IMR-90 (cell line): ENCODE measurements at regions not wholly inside any gene's neighbourhood (a gene's known extent, or its start where the extent isn't known, plus 50 kb on each side); places are given as distances from the start of the nearest gene placed in this dataset.

ENCODE experiments used
- ATAC-seq: fragments of 200-7000 bp; cut with Tn5 transposase; 2 replicates; pipeline ENCODE4 v1.9.1; 2020; ENCODE audit warnings: low read depth, mild to moderate bottlenecking, moderate library complexity
- BruUV-seq: library from RNA; stranded (reverse); fragments of 400-500 nt; replicated peaks from 2 replicates; lab custom pipeline; 2021; lab: Mats Ljungman, UMichigan
- CTCF ChIA-PET: fragments of 300-600 bp; formaldehyde crosslinking; extraction: SDS; loops from one replicate; lab custom pipeline; 2021; ENCODE audit warnings: antibody characterized with exemption; lab: Yijun Ruan, JAX
- POLR2A ChIA-PET: fragments of 300-600 bp; sonication (Branson Sonifier 250); formaldehyde crosslinking; loops from one replicate; lab custom pipeline; 2022; ENCODE audit warnings: antibody characterized with exemption; ENCODE audit not compliant: unreplicated experiment; lab: Charles Lee
- DNase-seq: peaks from one replicate; pipeline ENCODE4 v3.0.0; 2013
- H2AFZ ChIP-seq: replicated peaks from 2 replicates; pipeline ENCODE3; 2013; ENCODE audit warnings: low read length, mild to moderate bottlenecking; ENCODE audit not compliant: poor library complexity
- H2AK5ac ChIP-seq: 2 replicates; pipeline ENCODE4 v1.6.1; 2013; ENCODE audit warnings: low read depth, low read length, inconsistent platforms
- H2AK9ac ChIP-seq: replicated peaks from 2 replicates; pipeline ENCODE3; 2013; ENCODE audit warnings: mild to moderate bottlenecking, low read depth, low read length, moderate library complexity; ENCODE audit not compliant: poor library complexity
- H2BK120ac ChIP-seq: 2 replicates; pipeline ENCODE4 v1.6.1; 2013; ENCODE audit warnings: low read depth, low read length, inconsistent platforms
- H2BK15ac ChIP-seq: 3 replicates; pipeline ENCODE4 v1.6.1; 2013; ENCODE audit warnings: low read depth, low read length, inconsistent platforms
- H2BK20ac ChIP-seq: 2 replicates; pipeline ENCODE4 v1.6.1; 2013; ENCODE audit warnings: low read depth, mild to moderate bottlenecking, inconsistent platforms, low read length, moderate library complexity
- H2BK5ac ChIP-seq: 2 replicates; pipeline ENCODE4 v1.6.1; 2013; ENCODE audit warnings: mild to moderate bottlenecking, low read depth, low read length, inconsistent platforms; ENCODE audit not compliant: poor library complexity, severe bottlenecking
- H3K14ac ChIP-seq: replicated peaks from 2 replicates; pipeline ENCODE4 v1.6.1; 2013; ENCODE audit warnings: low read depth, low read length, inconsistent platforms
- H3K18ac ChIP-seq: 2 replicates; pipeline ENCODE4 v1.6.1; 2013; ENCODE audit warnings: low read depth, low read length, control low read depth
- H3K23ac ChIP-seq: 2 replicates; pipeline ENCODE4 v1.6.1; 2013; ENCODE audit warnings: low read depth, low read length, inconsistent platforms
- H3K27ac ChIP-seq: 2 replicates; pipeline ENCODE4 v1.5.1; 2013; ENCODE audit warnings: mild to moderate bottlenecking, control low read depth, low read length; ENCODE audit not compliant: insufficient read depth
- H3K27me3 ChIP-seq: 2 replicates; pipeline ENCODE4 v1.6.1; 2013; ENCODE audit warnings: low read length; ENCODE audit not compliant: control insufficient read depth, insufficient read depth
- H3K36me3 ChIP-seq: 2 replicates; pipeline ENCODE4 v1.6.1; 2013; ENCODE audit warnings: low read length, mixed read lengths; ENCODE audit not compliant: control insufficient read depth, insufficient read depth
- H3K4ac ChIP-seq: 2 replicates; pipeline ENCODE4 v1.6.1; 2013; ENCODE audit warnings: low read depth, low read length, inconsistent platforms
- H3K4me1 ChIP-seq: 2 replicates; pipeline ENCODE4 v1.6.1; 2013; ENCODE audit warnings: low read length, mixed read lengths; ENCODE audit not compliant: control insufficient read depth, insufficient read depth
- H3K4me2 ChIP-seq: 2 replicates; pipeline ENCODE4 v1.6.1; 2013; ENCODE audit warnings: low read depth, mild to moderate bottlenecking, control low read depth, low read length, moderate library complexity
- H3K4me3 ChIP-seq: 2 replicates; pipeline ENCODE4 v1.5.1; 2013; ENCODE audit warnings: low read depth, mild to moderate bottlenecking, control low read depth, low read length, moderate library complexity; ENCODE audit not compliant: insufficient read depth
- H3K56ac ChIP-seq: 2 replicates; pipeline ENCODE4 v1.6.1; 2013; ENCODE audit warnings: low read length, inconsistent platforms; ENCODE audit not compliant: insufficient read depth; ENCODE audit errors: extremely low read depth
- H3K79me1 ChIP-seq, 2 experiments: 2 replicates each; pipeline ENCODE4 v1.6.1; 2013; ENCODE audit warnings: low read length in 2 of 2, inconsistent platforms in 1 of 2, low read depth in 1 of 2
- H3K9ac ChIP-seq: 2 replicates; pipeline ENCODE4 v1.6.1; 2013; ENCODE audit warnings: low read depth, low read length, control low read depth
- H3K9me1 ChIP-seq: 2 replicates; pipeline ENCODE4 v1.6.1; 2013; ENCODE audit warnings: low read length, inconsistent platforms; ENCODE audit not compliant: insufficient read depth
- H3K9me3 ChIP-seq: 2 replicates; pipeline ENCODE4 v1.6.1; 2013; ENCODE audit warnings: low read length; ENCODE audit not compliant: control insufficient read depth, insufficient read depth
- H4K20me1 ChIP-seq: 2 replicates; pipeline ENCODE4 v1.6.1; 2013; ENCODE audit warnings: low read length, inconsistent platforms; ENCODE audit not compliant: insufficient read depth
- H4K5ac ChIP-seq: 2 replicates; pipeline ENCODE4 v1.6.1; 2013; ENCODE audit warnings: mild to moderate bottlenecking, low read depth, low read length, control low read depth
- H4K8ac ChIP-seq, 2 experiments: 2 replicates each; pipeline ENCODE4 v1.6.1; 2013; ENCODE audit warnings: low read depth in 2 of 2, low read length in 2 of 2, control low read depth in 1 of 2, inconsistent platforms in 1 of 2
- H4K91ac ChIP-seq: 2 replicates; pipeline ENCODE4 v1.6.1; 2013; ENCODE audit warnings: low read depth, low read length, inconsistent platforms; ENCODE audit not compliant: insufficient read depth
- BHLHE40 ChIP-seq: fragments of 150-350 bp; IDR thresholded peaks from 2 replicates; pipeline ENCODE4 v1.6.1; 2016; ENCODE audit warnings: mild to moderate bottlenecking, low read depth, low read length
- MAFK ChIP-seq: IDR thresholded peaks from 2 replicates; pipeline ENCODE4 v1.6.1; 2012; ENCODE audit warnings: low read depth, low read length, improper control_type of control experiment
- MAZ ChIP-seq: IDR thresholded peaks from 2 replicates; pipeline ENCODE4 v1.6.1; 2012; ENCODE audit warnings: low read depth, mild to moderate bottlenecking, low read length, improper control_type of control experiment, moderate library complexity, borderline replicate concordance
- MXI1 ChIP-seq: IDR thresholded peaks from 2 replicates; pipeline ENCODE4 v1.6.1; 2012; ENCODE audit warnings: low read depth, mild to moderate bottlenecking, low read length, moderate library complexity, borderline replicate concordance
- NFE2L2 ChIP-seq: fragments of 150-350 bp; IDR thresholded peaks from 2 replicates; pipeline ENCODE4 v1.6.1; 2016; ENCODE audit warnings: low read depth, mild to moderate bottlenecking, low read length
- POLR2A ChIP-seq: IDR thresholded peaks from 2 replicates; pipeline ENCODE4 v1.6.1; 2012; ENCODE audit warnings: mild to moderate bottlenecking, low read depth, low read length
- RAD21 ChIP-seq: IDR thresholded peaks from 2 replicates; pipeline ENCODE4 v1.6.1; 2012; ENCODE audit warnings: low read length, improper control_type of control experiment
- RCOR1 ChIP-seq: IDR thresholded peaks from 2 replicates; pipeline ENCODE4 v1.6.1; 2012; ENCODE audit warnings: mild to moderate bottlenecking, low read length, improper control_type of control experiment; ENCODE audit not compliant: insufficient replicate concordance
- SMC3 ChIP-seq: fragments of 150-350 bp; IDR thresholded peaks from 2 replicates; pipeline ENCODE4 v1.6.1; 2016; ENCODE audit warnings: low read depth, mild to moderate bottlenecking, antibody characterized with exemption, low read length, moderate library complexity
- WGBS, 2 experiments: methylation state at CpG; one replicate each; pipeline versions ENCODE4 v1.1.5 to v1.1.7; 2013; ENCODE audit warnings: missing lambda C conversion rate in 2 of 2; ENCODE audit not compliant: insufficient read length in 1 of 2; ENCODE audit errors: extremely low coverage in 2 of 2; 5-methylcytosine and 5-hydroxymethylcytosine counted together
- dilution Hi-C: fragments of 300-500 bp; cut with HindIII; formaldehyde crosslinking; loops from one replicate; pipeline ENCODE4 v1.14.3; 2018; ENCODE audit warnings: low sequenced_read_pairs; ENCODE audit not compliant: unreplicated experiment
- in situ Hi-C: fragments of 300-500 bp; cut with MboI; formaldehyde crosslinking; loops from 3 replicates; pipeline ENCODE4 v1.14.3; 2019; ENCODE audit warnings: low sequenced_read_pairs, inconsistent platforms, mixed read lengths
- intact Hi-C: fragments of 100-400 bp; cut with micrococcal nuclease; formaldehyde crosslinking; loops from 2 replicates; pipeline ENCODE4 v1.10.0; 2022
- TF ChIP-seq, protein P1 (sequence below): conservative IDR thresholded peaks from 2 replicates; pipeline ENCODE4 v1.5.1; 2012; ENCODE audit warnings: mild to moderate bottlenecking, low read depth, low read length, improper control_type of control experiment
- TF ChIP-seq, protein P2 (sequence below): fragments of 150-350 bp; IDR thresholded peaks from 2 replicates; pipeline ENCODE4 v1.6.1; 2017; ENCODE audit warnings: mild to moderate bottlenecking, antibody characterized with exemption, low read length, low read depth
- TF ChIP-seq, protein P3 (sequence below): fragments of 150-350 bp; IDR thresholded peaks from 2 replicates; pipeline ENCODE4 v1.6.1; 2016; ENCODE audit warnings: low read depth, mild to moderate bottlenecking, low read length, moderate library complexity, borderline replicate concordance

DNA sequence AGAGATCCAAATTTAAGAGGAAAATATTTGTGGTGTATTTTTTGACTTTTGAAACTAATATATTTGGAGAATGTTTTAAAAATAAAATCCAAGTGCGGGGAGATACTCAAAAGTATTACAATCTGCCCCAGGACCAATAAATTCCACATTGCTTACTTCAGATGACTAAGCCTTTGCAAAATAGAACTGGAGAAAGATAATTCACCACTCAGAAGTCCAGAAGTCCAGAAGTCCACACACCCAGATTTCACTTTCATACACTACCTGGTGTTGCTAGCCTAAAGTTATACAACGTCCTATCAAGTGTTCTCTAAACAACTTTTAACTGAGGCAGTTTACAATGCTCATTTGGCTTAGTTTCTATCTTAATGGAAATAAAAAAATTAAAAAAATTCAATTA lies 487.0 kb upstream of the SEMA3D start:
- Histone ChIP-seq H2BK15ac (no peak overlapping the region), H3K4ac (no peak overlapping the region), H3K79me1 (no peaks in the 10 kb centered on the region), H4K5ac (no peak overlapping the region), H2BK20ac (no peak overlapping the region), H3K4me2 (no peak overlapping the region), H2AK5ac (no peak overlapping the region), H3K27ac (no peak overlapping the region), H3K4me3 (no peak overlapping the region), H3K9me1 (no peaks in the 10 kb centered on the region), H3K14ac (no peak overlapping the region), H4K8ac (no peak overlapping the region), H4K20me1 (no peaks in the 10 kb centered on the region), H4K91ac (no peak overlapping the region), H3K9ac (no peak overlapping the region), H3K4me1 (no peaks in the 10 kb centered on the region), H3K23ac (no peak overlapping the region), H2BK5ac (no peak overlapping the region), H2BK120ac (no peak overlapping the region), H3K18ac (no peak overlapping the region), H3K27me3 (no peaks in the 10 kb centered on the region; the same call in 1 of the 2 replicates), H3K36me3 (no peaks in the 10 kb centered on the region), H2AFZ (no peak overlapping the region), H3K56ac (no peak overlapping the region), H2AK9ac (no peak overlapping the region), H3K9me3 (no peaks in the 10 kb centered on the region)
- TF ChIP-seq NFE2L2 (no peak), BHLHE40 (no peak), RAD21 (no peak), MAFK (no peak), MAZ (no peak), RCOR1 (no peak), MXI1 (no peak), POLR2A (no peak), SMC3 (no peak)
- TF ChIP-seq, protein P1, sequence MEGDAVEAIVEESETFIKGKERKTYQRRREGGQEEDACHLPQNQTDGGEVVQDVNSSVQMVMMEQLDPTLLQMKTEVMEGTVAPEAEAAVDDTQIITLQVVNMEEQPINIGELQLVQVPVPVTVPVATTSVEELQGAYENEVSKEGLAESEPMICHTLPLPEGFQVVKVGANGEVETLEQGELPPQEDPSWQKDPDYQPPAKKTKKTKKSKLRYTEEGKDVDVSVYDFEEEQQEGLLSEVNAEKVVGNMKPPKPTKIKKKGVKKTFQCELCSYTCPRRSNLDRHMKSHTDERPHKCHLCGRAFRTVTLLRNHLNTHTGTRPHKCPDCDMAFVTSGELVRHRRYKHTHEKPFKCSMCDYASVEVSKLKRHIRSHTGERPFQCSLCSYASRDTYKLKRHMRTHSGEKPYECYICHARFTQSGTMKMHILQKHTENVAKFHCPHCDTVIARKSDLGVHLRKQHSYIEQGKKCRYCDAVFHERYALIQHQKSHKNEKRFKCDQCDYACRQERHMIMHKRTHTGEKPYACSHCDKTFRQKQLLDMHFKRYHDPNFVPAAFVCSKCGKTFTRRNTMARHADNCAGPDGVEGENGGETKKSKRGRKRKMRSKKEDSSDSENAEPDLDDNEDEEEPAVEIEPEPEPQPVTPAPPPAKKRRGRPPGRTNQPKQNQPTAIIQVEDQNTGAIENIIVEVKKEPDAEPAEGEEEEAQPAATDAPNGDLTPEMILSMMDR = no peak
- TF ChIP-seq, protein P2, sequence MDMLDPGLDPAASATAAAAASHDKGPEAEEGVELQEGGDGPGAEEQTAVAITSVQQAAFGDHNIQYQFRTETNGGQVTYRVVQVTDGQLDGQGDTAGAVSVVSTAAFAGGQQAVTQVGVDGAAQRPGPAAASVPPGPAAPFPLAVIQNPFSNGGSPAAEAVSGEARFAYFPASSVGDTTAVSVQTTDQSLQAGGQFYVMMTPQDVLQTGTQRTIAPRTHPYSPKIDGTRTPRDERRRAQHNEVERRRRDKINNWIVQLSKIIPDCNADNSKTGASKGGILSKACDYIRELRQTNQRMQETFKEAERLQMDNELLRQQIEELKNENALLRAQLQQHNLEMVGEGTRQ = no peak
- TF ChIP-seq, protein P3, sequence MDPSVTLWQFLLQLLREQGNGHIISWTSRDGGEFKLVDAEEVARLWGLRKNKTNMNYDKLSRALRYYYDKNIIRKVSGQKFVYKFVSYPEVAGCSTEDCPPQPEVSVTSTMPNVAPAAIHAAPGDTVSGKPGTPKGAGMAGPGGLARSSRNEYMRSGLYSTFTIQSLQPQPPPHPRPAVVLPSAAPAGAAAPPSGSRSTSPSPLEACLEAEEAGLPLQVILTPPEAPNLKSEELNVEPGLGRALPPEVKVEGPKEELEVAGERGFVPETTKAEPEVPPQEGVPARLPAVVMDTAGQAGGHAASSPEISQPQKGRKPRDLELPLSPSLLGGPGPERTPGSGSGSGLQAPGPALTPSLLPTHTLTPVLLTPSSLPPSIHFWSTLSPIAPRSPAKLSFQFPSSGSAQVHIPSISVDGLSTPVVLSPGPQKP = no peak
- intact Hi-C loops (no loop called here), dilution Hi-C loops (no loop called here), in situ Hi-C loops (no loop called here)
- DNase-seq (no peak), ATAC-seq (no peak)
- WGBS, 2 experiments = no CpG with 5 or more reads among the region's 2 CpGs
- CTCF ChIA-PET = no interaction called here
- POLR2A ChIA-PET = no interaction called here
- no TSS peak for BruUV-seq
